ENCODE measurements at regions not wholly inside any gene's neighbourhood (a gene's known extent, or its start where the extent isn't known, plus 50 kb on each side); places are given as distances from the start of the nearest gene placed in this dataset.

- no peak overlapping the region for H3K4me3 ChIP-seq
- no peak for DNase-seq
- H3K36me3 ChIP-seq = no peaks in the 10 kb centered on the region
- intact Hi-C loops (cut with DNase I) = no loop called here
- WGBS, 2 donors = 25 to 69% methylated on average over 11 of the region's 11 CpGs
- no peak overlapping the region for H3K27ac ChIP-seq
- TF ChIP-seq POLR2AphosphoS5 (IDR thresholded peaks at IDR 0.05) (no peak), EP300 (IDR thresholded peaks at IDR 0.05) (no peak), CTCF (IDR thresholded peaks at IDR 0.05) (no peak), POLR2A (IDR thresholded peaks at IDR 0.05) (no peak)
- peaks cover 0 to 4% (median 0%) of the 10 kb centered on the region in 4 donors for H3K9me3 ChIP-seq
- H3K27me3 ChIP-seq = no peaks in the 10 kb centered on the region
- H3K4me1 ChIP-seq = no peaks in the 10 kb centered on the region
Observed at GRCh38 chr2:235330775-235331451, 162.9 kb upstream of the AGAP1 start.

DNA sequence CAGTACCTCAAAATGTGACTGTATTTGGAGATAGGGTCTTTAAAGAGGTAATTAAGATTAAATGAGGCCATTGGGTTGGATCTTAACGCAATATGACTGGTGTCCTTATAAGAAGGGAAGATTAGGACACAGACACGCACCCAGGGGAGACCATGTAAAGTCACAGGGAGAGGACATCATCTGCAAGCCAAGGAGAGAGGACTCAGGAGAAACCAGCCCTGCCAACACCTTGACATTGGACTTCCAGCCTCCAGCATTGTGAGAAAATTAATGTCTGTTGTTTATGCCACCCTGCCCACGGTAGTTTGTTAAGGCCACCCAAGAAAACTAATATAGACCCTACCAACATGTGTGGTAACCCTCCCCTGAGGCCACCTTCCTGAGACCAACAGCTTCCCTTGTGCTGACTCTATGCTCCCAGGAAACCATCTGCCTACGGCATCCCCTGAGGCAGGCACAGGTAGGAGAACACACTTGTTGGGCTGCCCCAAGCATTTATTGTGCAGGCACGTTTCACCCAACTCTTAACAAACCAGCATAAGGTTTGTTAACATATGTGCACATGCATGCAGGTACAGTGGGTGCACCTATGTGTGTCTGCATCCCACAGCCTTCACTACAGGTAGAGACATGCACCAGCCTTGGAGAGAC, 161.5 kb upstream of the AGAP1 start:
- H3K4me3 ChIP-seq = no peak overlapping the region
- intact Hi-C loops (cut with DNase I) = no loop called here
- H3K27ac ChIP-seq = no peak overlapping the region
- H3K9me3 ChIP-seq = peaks cover 0 to 4% (median 0%) of the 10 kb centered on the region in 4 donors
- no peaks in the 10 kb centered on the region for H3K36me3 ChIP-seq
- TF ChIP-seq EP300 (IDR thresholded peaks at IDR 0.05) (no peak), POLR2AphosphoS5 (IDR thresholded peaks at IDR 0.05) (no peak), POLR2A (IDR thresholded peaks at IDR 0.05) (no peak), CTCF (IDR thresholded peaks at IDR 0.05) (no peak)
- no peaks in the 10 kb centered on the region for H3K27me3 ChIP-seq
- no peaks in the 10 kb centered on the region for H3K4me1 ChIP-seq
- no peak for DNase-seq
- 88 to 95% methylated on average over 5 of the region's 5 CpGs for WGBS, 2 donors

DNA sequence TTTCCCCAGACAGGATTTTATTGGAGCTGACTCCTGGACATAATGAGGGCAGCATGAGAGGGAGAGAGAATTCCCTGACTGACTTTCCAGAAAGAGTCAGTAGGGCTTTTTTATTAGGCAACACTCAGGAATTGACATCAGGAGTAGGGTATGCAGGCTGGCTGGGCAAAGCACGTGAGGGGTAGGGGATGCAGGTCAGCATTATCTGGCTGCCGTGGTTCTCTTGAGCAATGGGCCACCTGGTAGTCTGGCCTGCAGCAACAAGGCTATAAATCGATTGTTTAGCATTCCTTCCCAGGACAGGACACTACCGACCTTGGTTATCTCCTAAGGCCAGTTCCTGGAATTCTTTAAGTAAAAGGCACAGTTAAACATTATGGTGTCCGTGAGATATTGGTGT, 160.8 kb upstream of the AGAP1 start:
- Histone ChIP-seq H3K27me3 (no peaks in the 10 kb centered on the region), H3K4me1 (no peaks in the 10 kb centered on the region), H3K27ac (no peak overlapping the region), H3K36me3 (no peaks in the 10 kb centered on the region), H3K4me3 (no peak overlapping the region), H3K9me3 (peaks cover 0 to 4% (median 0%) of the 10 kb centered on the region in 4 donors)
- intact Hi-C loops (cut with DNase I) = no loop called here
- DNase-seq = no peak
- 60 to 81% methylated on average over 5 of the region's 5 CpGs for WGBS, 2 donors
- TF ChIP-seq CTCF (IDR thresholded peaks at IDR 0.05) (no peak), EP300 (IDR thresholded peaks at IDR 0.05) (no peak), POLR2A (IDR thresholded peaks at IDR 0.05) (no peak), POLR2AphosphoS5 (IDR thresholded peaks at IDR 0.05) (no peak)

GRCh38 chr2:235334179-235334578, 159.7 kb upstream of the AGAP1 start:
- Histone ChIP-seq H3K36me3 (no peaks in the 10 kb centered on the region), H3K27me3 (no peaks in the 10 kb centered on the region), H3K4me1 (no peaks in the 10 kb centered on the region), H3K9me3 (peaks cover 0 to 4% (median 0%) of the 10 kb centered on the region in 4 donors), H3K27ac (no peak overlapping the region), H3K4me3 (no peak overlapping the region)
- intact Hi-C loops (cut with DNase I) = no loop called here
- TF ChIP-seq POLR2AphosphoS5 (IDR thresholded peaks at IDR 0.05) (no peak), POLR2A (IDR thresholded peaks at IDR 0.05) (no peak), CTCF (IDR thresholded peaks at IDR 0.05) (no peak), EP300 (IDR thresholded peaks at IDR 0.05) (no peak)
- WGBS, 2 donors = 68 to 72% methylated on average over 4 of the region's 4 CpGs
- DNase-seq = no peak

Measured in sigmoid colon (tissue), 6 donors.